C4-2B (cell line): ENCODE measurements at regions not wholly inside any gene's neighbourhood (a gene's known extent, or its start where the extent isn't known, plus 50 kb on each side); places are given as distances from the start of the nearest gene placed in this dataset.

Experiments
- CTCF ChIP-seq: fragments of 450-650 bp; conservative IDR thresholded peaks from 2 replicates; pipeline ENCODE4 v1.5.1; 2017; ENCODE audit warnings: mild to moderate bottlenecking
- ZFX ChIP-seq: fragments of 450-650 bp; IDR thresholded peaks from 2 replicates; pipeline ENCODE4 v1.6.1; 2017

DNA sequence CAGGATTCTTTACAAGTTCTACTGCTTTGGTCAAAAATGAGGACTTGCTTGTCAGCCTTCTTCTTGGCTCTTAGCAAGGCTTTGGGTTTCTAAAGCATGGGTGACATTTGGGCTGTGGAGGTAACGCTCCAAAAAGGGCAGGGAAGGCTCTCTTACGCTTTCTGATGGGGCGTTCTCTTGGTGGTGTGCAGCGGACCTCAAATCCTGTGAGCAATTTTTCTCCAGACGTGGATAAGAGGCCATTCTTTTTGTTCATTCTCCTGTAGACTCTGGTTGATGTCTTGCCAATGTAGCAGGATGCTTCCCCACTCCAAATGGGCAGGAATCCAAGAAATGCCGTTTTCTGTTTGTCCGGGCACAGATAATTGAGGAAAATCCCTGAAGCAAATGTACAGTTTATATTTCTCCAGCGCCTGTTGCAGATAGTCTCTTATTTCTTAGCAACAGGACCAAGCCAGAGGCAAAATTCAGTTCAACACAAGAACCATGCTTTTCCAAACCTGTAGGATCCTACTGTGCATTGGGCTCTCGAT, 138.4 kb upstream of the NFE2L3 start:
- TF ChIP-seq CTCF = no peak
- TF ChIP-seq ZFX = no peak
